NCI-H510A (cell line): ENCODE measurements at regions not wholly inside any gene's neighbourhood (a gene's known extent, or its start where the extent isn't known, plus 50 kb on each side); places are given as distances from the start of the nearest gene placed in this dataset.

Source experiments
- DNase-seq: peaks from one replicate; lab custom pipeline; 2025; lab: John Stamatoyannopoulos, UW

- DNase-seq, result no peak
Observed at GRCh38 chr2:193334401-193334800, 1139.7 kb upstream of the TMEFF2 start.

GRCh38 chr2:193333539-193333938 is 1138.8 kb upstream of the TMEFF2 start:
- no peak for DNase-seq

- DNase-seq, result no peak
Observed at GRCh38 chr2:193332941-193333340, 1138.2 kb upstream of the TMEFF2 start.

- no peak for DNase-seq
Observed at GRCh38 chr2:193331676-193332075, 1136.9 kb upstream of the TMEFF2 start.

- no peak for DNase-seq
Observed at GRCh38 chr2:193326296-193326695, 1131.6 kb upstream of the TMEFF2 start.

GRCh38 chr2:193315428-193316091 is 1120.8 kb upstream of the TMEFF2 start:
- no peak for DNase-seq

GRCh38 chr2:193303464-193303863 is 1108.7 kb upstream of the TMEFF2 start:
- no peak for DNase-seq

GRCh38 chr2:193294371-193294770 is 1099.6 kb upstream of the TMEFF2 start:
- DNase-seq, result no peak

GRCh38 chr2:193279361-193279760 is 1084.6 kb upstream of the TMEFF2 start:
- DNase-seq, result no peak

- DNase-seq, result peak; percentile 65
Observed at GRCh38 chr2:193276988-193277387, 1082.3 kb upstream of the TMEFF2 start.

GRCh38 chr2:193276560-193276959 is 1081.8 kb upstream of the TMEFF2 start:
- DNase-seq, result no peak

- no peak for DNase-seq
Observed at GRCh38 chr2:193276069-193276468, 1081.3 kb upstream of the TMEFF2 start.

GRCh38 chr2:193272011-193272410 is 1077.3 kb upstream of the TMEFF2 start:
- DNase-seq, result no peak

GRCh38 chr2:193270816-193271215 is 1076.1 kb upstream of the TMEFF2 start:
- DNase-seq, result no peak

GRCh38 chr2:193267496-193268002 is 1072.8 kb upstream of the TMEFF2 start:
- DNase-seq, result no peak

- no peak for DNase-seq
Observed at GRCh38 chr2:193253014-193253530, 1058.3 kb upstream of the TMEFF2 start.

GRCh38 chr2:193251909-193252308 is 1057.2 kb upstream of the TMEFF2 start:
- DNase-seq, result no peak

GRCh38 chr2:193250389-193250788 is 1055.7 kb upstream of the TMEFF2 start:
- no peak for DNase-seq

GRCh38 chr2:193240752-193241151 is 1046.0 kb upstream of the TMEFF2 start:
- no peak for DNase-seq

GRCh38 chr2:193231634-193232033 is 1036.9 kb upstream of the TMEFF2 start:
- no peak for DNase-seq

- DNase-seq, result no peak
Observed at GRCh38 chr2:193228276-193228675, 1033.5 kb upstream of the TMEFF2 start.

- DNase-seq, result no peak
Observed at GRCh38 chr2:193222454-193222853, 1027.7 kb upstream of the TMEFF2 start.

- DNase-seq, result no peak
Observed at GRCh38 chr2:193219413-193219812, 1024.7 kb upstream of the TMEFF2 start.

GRCh38 chr2:193201583-193201982 is 1006.9 kb upstream of the TMEFF2 start:
- no peak for DNase-seq
